ENCODE measurements at regions not wholly inside any gene's neighbourhood (a gene's known extent, or its start where the extent isn't known, plus 50 kb on each side); places are given as distances from the start of the nearest gene placed in this dataset.

DNA sequence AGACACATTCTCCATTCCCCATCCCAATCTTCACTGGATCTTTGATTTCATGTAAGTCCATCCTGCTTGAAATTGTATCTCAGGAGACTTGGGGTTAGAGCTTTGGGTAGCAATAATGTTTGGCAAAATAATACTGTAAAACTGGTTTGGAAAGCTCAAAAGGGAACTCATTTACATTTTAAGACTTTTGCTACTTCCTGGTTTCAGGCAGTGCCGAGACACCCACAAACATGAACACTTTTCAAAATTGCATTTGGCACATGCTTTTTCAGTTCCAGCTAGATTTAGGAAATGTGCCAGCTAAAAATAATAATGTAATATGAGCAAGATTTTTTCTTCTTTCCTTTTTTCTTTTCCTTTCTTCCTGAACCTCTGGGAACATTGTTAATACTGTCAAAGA lies 145.7 kb upstream of the CBLB start:
- H3K27ac ChIP-seq (replicated peaks) = no peak overlapping the region
- TF ChIP-seq SPI1 (IDR thresholded peaks at IDR 0.05; ENCODE audit: borderline replicate concordance, low read depth) = no peak
- TF ChIP-seq, protein P1, sequence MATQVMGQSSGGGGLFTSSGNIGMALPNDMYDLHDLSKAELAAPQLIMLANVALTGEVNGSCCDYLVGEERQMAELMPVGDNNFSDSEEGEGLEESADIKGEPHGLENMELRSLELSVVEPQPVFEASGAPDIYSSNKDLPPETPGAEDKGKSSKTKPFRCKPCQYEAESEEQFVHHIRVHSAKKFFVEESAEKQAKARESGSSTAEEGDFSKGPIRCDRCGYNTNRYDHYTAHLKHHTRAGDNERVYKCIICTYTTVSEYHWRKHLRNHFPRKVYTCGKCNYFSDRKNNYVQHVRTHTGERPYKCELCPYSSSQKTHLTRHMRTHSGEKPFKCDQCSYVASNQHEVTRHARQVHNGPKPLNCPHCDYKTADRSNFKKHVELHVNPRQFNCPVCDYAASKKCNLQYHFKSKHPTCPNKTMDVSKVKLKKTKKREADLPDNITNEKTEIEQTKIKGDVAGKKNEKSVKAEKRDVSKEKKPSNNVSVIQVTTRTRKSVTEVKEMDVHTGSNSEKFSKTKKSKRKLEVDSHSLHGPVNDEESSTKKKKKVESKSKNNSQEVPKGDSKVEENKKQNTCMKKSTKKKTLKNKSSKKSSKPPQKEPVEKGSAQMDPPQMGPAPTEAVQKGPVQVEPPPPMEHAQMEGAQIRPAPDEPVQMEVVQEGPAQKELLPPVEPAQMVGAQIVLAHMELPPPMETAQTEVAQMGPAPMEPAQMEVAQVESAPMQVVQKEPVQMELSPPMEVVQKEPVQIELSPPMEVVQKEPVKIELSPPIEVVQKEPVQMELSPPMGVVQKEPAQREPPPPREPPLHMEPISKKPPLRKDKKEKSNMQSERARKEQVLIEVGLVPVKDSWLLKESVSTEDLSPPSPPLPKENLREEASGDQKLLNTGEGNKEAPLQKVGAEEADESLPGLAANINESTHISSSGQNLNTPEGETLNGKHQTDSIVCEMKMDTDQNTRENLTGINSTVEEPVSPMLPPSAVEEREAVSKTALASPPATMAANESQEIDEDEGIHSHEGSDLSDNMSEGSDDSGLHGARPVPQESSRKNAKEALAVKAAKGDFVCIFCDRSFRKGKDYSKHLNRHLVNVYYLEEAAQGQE (IDR thresholded peaks at IDR 0.05; ENCODE audit: insufficient replicate concordance, low read depth) = no peak
- TF ChIP-seq POLR2AphosphoS5 (IDR thresholded peaks at IDR 0.05; ENCODE audit: low read depth) = no peak
- no peak for TF ChIP-seq GABPA (IDR thresholded peaks at IDR 0.05; ENCODE audit: low read depth)
- TF ChIP-seq, protein P2, sequence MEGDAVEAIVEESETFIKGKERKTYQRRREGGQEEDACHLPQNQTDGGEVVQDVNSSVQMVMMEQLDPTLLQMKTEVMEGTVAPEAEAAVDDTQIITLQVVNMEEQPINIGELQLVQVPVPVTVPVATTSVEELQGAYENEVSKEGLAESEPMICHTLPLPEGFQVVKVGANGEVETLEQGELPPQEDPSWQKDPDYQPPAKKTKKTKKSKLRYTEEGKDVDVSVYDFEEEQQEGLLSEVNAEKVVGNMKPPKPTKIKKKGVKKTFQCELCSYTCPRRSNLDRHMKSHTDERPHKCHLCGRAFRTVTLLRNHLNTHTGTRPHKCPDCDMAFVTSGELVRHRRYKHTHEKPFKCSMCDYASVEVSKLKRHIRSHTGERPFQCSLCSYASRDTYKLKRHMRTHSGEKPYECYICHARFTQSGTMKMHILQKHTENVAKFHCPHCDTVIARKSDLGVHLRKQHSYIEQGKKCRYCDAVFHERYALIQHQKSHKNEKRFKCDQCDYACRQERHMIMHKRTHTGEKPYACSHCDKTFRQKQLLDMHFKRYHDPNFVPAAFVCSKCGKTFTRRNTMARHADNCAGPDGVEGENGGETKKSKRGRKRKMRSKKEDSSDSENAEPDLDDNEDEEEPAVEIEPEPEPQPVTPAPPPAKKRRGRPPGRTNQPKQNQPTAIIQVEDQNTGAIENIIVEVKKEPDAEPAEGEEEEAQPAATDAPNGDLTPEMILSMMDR (IDR thresholded peaks at IDR 0.05; ENCODE audit: insufficient read depth, low read length) = no peak
- H3K4me3 ChIP-seq (replicated peaks; ENCODE audit: insufficient read depth, low read length) = no peak overlapping the region
- H3K27me3 ChIP-seq (ENCODE audit: insufficient read depth, poor library complexity, severe bottlenecking) = no peaks in the 10 kb centered on the region
- no peak for DNase-seq (ENCODE audit: low read depth in 1 of 2, low spot score in 1 of 2)

DNA sequence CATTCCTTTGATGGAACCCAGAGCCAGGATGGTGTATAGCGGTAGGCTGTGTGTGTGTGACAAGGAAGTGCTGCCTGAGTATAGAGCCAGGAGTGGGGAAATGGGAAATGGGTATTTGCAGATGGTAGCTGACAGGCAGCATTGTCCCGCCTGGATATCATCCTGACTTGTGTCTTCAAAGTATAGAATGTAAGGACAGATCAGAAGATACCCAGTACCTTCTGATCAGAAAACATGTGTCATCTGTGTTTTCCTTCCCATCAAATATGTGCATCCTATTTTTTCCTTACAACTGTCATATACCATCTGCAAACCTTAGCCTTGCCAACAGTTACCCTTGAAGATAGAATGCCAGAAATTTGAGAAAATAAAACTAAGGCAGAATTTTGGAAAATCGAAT lies 146.2 kb upstream of the CBLB start:
- Histone ChIP-seq H3K4me3 (replicated peaks; ENCODE audit: insufficient read depth, low read length) (no peak overlapping the region), H3K27me3 (ENCODE audit: insufficient read depth, poor library complexity, severe bottlenecking) (no peaks in the 10 kb centered on the region), H3K27ac (replicated peaks) (no peak overlapping the region)
- DNase-seq (ENCODE audit: low read depth in 1 of 2, low spot score in 1 of 2) = no peak
- TF ChIP-seq, protein P1 (IDR thresholded peaks at IDR 0.05; ENCODE audit: insufficient replicate concordance, low read depth) = no peak
- no peak for TF ChIP-seq POLR2AphosphoS5 (IDR thresholded peaks at IDR 0.05; ENCODE audit: low read depth)
- no peak for TF ChIP-seq GABPA (IDR thresholded peaks at IDR 0.05; ENCODE audit: low read depth)
- TF ChIP-seq SPI1 (IDR thresholded peaks at IDR 0.05; ENCODE audit: borderline replicate concordance, low read depth) = no peak
- TF ChIP-seq, protein P2 (IDR thresholded peaks at IDR 0.05; ENCODE audit: insufficient read depth, low read length) = no peak

DNA sequence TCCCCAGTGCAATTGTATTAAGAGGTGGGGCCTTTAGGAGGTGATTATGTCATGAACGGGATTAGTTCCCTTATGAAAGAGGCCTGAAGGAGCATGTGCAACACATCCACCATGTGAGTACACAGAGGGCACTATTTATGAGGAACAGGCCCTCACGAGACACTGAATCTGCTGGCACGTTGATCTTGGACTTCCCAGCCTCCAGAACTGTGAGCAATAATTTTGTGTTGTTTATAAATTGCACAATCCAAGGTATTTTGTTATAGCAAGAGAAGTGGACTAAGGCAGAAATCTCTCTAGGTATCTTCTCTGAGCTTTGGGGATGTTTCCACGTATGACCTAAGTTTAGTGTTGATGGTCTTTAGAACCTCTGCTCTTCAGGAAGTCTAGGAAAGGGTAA lies 149.3 kb upstream of the CBLB start:
- no peak for DNase-seq (ENCODE audit: low read depth in 1 of 2, low spot score in 1 of 2)
- TF ChIP-seq SPI1 (IDR thresholded peaks at IDR 0.05; ENCODE audit: borderline replicate concordance, low read depth) = no peak
- H3K27me3 ChIP-seq (ENCODE audit: insufficient read depth, poor library complexity, severe bottlenecking) = no peaks in the 10 kb centered on the region

DNA sequence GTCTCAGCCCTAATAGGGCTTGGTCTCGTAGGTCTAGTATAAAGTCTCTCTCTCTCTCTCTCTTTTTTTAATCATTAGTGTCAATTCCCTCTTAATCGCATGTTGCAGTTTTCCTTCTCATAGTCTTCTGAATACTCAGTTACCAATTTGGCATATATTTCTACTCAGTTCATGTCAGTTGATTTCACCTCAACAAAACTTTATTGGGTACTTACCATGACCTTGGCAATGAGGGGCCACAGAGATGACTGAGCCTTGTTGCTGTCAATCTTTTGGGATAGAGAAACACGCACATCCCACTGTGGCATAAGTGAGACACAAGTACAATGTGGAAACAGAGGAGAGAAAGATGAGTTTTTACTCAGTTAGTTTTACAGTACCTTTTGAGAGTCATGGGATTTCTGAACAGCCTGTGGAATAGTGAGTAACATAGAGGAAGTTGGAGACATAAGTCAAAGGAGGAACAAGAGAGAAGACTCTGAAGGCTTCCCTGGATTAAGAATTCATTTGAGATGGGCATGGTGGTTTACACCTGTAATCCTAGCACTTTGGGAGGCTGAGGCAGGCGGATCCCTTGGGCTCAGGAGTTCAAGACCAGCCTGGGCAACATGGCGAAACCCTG lies 150.2 kb upstream of the CBLB start:
- H3K27me3 ChIP-seq (ENCODE audit: insufficient read depth, poor library complexity, severe bottlenecking) = no peaks in the 10 kb centered on the region
- H3K27ac ChIP-seq (replicated peaks) = no peak overlapping the region
- no peak overlapping the region for H3K4me3 ChIP-seq (replicated peaks; ENCODE audit: insufficient read depth, low read length)
- DNase-seq (ENCODE audit: low read depth in 1 of 2, low spot score in 1 of 2) = no peak
- TF ChIP-seq, protein P2 (IDR thresholded peaks at IDR 0.05; ENCODE audit: insufficient read depth, low read length) = no peak
- TF ChIP-seq POLR2AphosphoS5 (IDR thresholded peaks at IDR 0.05; ENCODE audit: low read depth) (no peak), SPI1 (IDR thresholded peaks at IDR 0.05; ENCODE audit: borderline replicate concordance, low read depth) (no peak), GABPA (IDR thresholded peaks at IDR 0.05; ENCODE audit: low read depth) (no peak)
- TF ChIP-seq, protein P1 (IDR thresholded peaks at IDR 0.05; ENCODE audit: insufficient replicate concordance, low read depth) = no peak

More for the DNA sequence above, 149.3 kb upstream of the CBLB start:
- Histone ChIP-seq H3K4me3 (replicated peaks; ENCODE audit: insufficient read depth, low read length) (no peak overlapping the region), H3K27ac (replicated peaks) (no peak overlapping the region)

All from HL-60 (cell line).